GM21529 (cell line): ENCODE measurements at regions not wholly inside any gene's neighbourhood (a gene's known extent, or its start where the extent isn't known, plus 50 kb on each side); places are given as distances from the start of the nearest gene placed in this dataset.
"Not testable (repeated sequence)": the region's sequence is repeated elsewhere in the genome, so short reads cannot be mapped to it uniquely, and the experiment has no call there.

Experiments used
- ATAC-seq: cut with Tn5 transposase; IDR thresholded peaks from one replicate; pipeline ENCODE4 v1.9.1; 2021; ENCODE audit not compliant: unreplicated experiment

DNA sequence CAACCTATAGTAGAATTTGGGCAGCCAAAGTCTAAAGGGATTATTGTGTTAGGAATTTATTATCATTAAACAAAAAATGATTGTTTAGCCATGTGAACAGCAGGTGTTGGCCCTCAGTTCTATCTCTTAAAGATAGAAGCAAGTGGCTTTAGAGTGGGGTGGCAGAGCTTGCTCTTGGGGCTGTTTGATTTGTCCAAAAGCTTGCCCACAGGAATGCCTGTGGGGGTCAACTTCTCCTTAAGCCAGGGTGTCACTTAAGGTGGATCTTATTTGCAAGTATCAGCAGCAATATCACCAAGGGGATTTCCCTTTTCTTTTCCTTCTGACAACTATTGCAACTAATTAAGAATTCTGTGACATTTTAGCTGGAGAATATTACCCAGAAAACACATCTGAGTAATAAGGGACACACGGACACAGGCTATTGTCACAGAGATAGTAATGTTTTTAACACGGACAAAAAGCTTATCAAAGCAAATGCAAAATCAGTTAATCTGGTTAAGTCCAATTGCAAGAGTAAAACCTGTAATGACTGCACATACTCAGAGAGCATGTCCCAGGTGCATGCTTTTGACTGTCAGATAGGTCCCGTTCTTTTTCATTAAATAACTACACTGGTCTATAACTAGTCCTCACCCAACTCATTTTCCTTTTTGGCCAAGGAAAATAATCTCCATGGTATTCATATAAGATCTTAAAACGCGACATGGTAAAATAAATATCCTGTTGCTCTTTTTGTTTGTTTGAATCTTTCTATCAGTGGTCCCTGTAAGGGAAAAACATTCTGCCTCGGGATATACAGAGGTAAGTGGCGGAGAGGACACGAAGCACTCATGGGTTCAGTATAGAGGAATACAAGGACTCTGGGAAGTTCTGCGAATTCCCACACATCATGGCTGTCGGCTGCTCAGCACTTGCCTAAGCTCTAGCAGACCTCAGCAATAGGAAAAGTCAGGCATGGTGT is 172.1 kb upstream of the RFC3 start:
- ATAC-seq = no peak

DNA sequence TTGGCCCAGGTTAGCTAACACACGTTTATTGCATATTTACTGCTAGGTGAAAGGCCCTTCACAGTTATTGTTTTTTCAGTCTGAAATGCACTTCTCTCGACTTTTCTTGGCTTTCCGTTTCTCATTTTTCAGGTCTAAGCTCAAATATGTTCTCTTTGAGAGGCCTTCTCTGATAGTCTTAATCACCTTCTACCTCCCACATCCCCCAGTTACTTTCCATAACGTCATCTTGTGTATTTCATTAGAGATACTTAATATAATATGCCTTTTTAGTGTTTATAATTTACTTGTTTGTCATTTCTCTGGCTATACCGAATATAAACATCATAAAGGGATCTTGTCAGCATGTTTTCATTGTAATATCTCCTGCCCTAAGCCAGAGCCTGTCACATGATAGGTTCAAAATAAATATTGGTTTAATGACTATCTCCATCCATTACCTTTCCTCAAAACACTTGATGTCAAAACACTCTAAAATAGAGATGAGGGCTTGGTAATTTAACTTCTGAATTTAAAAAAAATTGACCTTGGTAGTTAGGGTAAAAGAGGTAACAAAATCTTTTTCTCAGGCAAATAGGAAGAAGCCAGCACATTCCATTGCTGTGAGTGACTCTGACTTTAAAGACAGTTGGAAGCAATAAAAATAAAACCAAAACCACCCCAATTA is 168.6 kb upstream of the RFC3 start:
- no peak for ATAC-seq

DNA sequence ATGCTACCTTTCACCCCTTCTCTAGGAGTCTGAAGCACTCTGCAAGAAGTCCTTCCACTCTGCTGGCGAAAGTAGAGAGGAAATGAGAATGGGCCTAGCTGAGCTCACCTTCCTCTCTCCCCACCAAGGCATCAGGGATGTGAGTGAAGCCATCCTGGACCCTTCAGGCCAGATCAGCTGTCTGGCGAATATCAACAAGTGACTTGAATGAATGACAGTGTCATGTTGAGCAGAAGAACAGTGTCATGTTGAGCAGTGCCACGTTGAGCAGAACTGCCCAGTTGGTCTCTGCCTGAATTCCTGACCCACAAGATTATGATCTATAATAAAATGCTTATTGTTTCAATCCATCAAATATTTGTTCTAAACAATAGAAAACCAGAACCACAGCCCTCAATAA is 166.2 kb upstream of the RFC3 start:
- no peak for ATAC-seq

DNA sequence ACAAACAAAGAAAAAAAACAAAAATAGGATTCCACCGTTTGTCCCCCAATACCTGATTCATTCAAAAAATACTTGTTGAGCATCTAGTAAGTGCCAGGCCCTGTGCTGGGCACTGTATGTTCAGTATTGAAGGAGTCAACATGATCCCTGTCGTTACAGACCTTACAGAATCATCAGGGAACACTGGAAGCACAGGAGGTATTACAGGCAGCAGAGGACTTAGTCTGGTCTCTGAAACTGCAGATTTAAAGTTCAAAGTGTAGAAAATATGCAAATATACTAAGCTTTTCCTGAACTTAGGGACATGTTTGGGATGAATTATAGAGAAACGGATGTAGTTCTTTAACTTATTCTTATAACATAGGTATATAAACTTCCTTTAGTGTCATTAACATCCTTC is 160.7 kb upstream of the RFC3 start:
- no peak for ATAC-seq

DNA sequence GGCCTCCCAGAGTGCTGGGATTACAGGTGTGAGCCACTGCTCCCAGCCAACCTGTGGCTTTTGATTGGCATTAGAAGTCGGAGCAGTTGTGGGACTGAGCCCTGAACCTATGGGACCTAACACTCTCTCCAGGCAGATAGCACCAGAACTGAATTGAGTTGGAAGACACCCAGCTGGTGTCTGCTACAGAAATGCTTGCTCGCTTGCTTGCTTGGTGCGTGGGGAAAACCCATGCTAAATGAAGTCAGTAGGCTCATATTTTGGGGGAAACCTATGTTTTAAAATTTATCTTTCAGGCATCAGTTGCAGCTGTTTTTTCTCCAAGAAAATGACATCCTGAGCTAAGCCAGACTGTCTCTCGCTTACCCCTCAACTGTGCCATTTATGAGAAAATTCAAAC is 158.5 kb upstream of the RFC3 start:
- no peak for ATAC-seq

DNA sequence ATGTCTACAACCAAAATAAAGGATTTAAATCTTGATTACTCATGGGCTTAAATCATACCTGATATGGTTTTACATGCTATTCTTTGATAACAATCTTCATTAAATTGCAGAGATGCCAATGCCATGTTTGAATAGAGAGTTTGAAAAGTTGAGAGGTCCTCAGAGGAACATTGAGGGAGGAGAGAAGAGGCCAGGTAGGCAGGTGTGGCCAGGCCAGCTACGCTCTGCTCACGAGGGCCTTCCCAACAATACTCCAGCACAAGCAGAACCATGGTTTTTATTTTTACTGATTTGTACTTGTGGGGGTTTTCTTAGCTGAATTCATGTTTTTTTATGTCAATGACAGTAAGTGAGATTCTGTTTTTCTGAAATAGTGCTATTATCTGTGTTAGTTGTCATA is 158.1 kb upstream of the RFC3 start:
- no peak for ATAC-seq

DNA sequence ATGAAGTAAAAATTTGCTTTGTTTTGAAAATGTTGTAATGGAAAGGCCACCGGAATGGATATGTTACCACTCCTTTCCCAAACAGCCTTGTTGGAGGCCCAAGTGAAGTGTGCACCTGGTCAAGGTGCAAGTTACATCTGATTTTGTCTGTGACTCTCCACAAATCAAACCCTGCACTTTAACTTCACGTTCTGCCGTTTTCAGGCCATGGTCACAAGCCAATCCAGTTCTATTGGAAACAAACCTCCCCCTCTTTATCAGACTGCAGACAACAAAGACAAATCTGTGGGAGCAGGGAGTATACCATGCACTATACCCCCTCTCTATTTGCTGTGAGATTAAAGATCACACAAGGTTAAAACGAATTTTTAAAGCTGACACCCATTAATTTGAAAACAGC is 155.6 kb upstream of the RFC3 start:
- ATAC-seq = no peak

DNA sequence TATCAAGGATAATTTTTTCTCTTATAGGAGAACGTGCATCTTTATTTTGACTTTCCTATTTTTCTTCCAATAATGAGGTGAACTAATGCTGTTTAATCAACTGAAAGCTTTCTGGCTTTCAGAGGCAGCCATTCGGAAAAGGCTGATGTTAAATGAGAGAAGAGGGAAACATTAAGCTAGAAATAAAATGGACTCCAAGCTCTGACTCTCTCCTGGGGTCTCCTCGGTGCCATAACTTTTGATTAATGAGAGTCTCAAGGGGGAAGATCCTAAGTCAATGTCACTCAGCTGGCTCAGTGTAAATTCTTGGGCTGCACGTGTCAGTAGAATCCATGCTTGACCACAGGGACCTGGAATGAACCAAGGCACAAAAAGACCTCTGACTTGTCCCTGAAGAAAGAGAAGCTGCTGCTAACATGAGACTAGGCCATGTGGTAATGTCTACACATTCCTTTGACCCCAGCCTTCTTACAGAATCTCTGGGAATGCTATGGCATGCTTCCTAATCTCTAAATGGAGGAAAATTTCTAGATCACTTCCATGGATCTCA is 152.2 kb upstream of the RFC3 start:
- ATAC-seq = no peak

DNA sequence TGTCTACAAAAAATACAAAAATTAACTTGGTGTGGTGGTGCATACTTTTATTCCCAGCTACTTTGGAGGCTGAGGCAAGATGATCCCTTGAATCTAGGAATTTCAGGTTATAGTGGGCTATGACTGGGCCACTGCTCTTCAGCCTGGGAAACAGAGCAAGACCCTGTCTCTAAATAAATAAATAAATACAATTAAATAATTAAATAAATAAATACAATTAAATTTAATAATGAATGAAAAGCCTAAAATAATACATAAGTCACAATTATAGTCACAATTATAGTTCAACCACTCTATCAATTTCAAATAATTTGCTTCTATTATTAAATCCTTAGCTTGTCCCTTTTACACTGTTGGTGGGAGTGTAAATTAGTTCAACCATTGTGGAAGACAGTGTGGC is 146.4 kb upstream of the RFC3 start:
- ATAC-seq = no peak

DNA sequence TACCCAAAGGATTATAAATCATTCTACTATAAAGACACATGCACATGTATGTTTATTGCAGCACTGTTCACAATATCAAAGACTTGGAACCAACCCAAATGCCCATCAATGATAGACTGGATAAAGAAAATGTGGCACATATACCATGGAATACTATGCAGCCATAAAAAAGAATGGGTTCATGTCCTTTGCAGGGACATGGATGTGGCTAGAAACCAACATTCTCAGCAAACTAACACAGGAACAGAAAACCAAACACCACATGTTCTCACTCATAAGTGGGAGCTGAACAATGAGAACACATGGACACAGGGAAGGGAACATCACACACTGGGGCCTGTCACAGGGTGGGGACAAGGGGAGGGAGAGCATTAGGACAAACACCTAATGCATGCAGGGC is 145.9 kb upstream of the RFC3 start:
- ATAC-seq = not testable (repeated sequence)

DNA sequence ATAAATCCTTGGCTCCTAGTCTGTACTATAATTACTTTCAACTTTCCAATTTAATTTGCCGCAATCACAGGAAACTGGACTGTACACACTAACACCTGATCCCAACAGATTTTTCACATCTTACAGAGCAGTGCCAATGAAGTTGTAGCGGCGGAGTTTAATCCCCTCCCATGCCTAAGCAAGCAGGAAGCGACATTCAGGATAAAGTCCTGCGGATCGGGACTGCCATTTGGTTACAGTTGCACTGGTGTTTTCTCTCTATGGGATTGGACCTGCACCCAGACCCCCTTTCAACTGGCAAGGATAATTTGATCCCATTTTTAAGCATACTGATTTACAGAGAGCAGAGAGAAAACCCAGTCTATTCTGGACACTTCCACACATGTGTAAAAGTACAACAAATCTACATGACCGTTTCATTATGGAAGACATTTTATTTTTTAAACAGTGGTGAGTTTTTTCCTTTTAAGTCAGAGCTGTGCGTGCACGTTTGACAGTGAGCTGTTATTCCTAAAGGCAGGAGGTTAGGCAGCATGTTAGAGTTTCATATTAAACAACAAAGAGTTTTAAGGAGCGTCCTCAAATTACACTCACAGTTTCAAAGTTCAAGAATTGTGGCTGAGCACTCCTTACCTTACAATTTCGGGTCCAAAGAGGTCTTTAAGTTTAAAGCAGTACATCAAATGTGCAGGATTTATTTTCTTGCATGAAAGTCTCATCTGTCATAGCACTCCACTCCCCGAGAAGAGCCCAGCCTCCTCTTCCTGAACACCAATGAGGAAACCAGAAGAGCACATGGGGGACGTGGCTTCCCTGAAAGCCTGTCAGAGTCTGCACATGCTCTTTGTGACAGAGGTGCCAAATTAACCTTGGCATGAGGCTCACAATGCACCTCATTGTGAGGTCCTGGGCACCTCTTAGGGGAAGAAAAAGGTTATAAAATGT is 141.6 kb upstream of the RFC3 start:
- no peak for ATAC-seq

DNA sequence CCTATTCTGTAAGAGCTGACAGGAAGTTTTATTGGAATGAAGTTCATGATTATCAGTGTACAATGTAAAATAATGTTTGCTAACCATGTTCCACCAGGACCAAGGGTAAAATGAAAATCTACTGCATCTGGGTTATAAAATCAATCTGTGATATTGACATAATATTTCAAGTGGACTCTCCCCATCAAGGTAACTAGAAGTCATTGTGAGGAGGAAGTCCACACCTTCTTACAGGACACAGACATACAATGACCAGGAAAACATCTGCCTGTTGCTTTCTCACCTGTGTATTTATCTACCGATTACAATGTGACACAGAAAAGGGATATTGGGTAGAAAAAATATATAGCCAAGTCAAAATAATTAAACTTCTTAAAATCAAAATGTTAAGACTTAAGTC is 140.7 kb upstream of the RFC3 start:
- ATAC-seq = no peak

DNA sequence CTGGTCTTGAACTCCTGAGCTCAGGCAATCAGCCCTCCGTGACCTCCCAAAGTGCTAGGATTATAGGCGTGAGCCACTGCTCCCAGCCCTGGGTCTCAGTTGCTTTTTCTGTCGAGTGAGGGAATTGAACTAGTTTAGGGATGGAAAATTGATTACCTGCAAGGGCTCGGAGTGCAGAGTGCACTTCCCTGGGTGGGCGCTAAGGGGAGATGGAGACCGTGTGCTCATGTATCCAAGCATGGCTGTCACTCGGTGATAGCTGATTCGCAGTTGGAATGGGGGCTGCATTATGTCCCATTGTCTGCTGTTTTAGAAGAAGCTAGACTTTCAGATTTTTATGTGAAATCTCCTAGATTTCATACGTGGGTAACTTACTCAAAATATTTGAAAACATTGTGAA is 139.9 kb upstream of the RFC3 start:
- no peak for ATAC-seq

DNA sequence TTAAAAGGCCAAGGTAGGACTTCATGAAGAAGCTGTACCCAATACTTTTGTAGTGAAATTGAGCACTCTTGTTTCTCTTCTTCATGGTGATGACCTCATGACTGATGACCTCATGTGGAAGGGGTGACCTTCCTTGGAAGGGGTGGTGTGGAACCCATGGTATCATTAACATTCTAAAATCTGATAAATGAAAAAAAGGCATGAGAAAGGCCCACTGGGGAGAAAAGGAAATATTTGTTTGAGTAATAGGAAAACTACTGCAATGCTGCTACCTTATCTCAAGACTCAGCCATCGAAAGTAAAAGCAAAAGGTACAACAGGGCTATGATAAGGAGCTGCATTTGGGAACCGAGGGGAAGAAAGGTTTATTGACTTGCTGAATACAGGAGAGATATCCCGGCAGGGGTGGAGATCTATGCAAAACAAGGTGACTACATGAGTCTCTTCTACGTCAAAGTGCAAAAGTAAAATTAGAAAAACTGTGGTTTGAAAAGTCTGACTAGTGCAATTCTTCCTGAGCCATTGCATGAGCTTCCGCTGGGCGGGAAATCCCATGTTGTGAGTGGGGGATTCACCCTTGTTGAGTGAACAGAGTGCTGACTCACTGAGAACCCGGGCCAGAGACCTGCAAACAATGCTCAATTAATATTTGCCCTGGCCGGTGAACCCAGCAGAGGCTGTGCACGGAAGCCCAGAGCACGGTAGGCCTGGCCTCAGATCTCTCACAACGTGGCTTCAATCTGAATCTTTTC is 138.9 kb upstream of the RFC3 start:
- peak; percentile 95 for ATAC-seq

DNA sequence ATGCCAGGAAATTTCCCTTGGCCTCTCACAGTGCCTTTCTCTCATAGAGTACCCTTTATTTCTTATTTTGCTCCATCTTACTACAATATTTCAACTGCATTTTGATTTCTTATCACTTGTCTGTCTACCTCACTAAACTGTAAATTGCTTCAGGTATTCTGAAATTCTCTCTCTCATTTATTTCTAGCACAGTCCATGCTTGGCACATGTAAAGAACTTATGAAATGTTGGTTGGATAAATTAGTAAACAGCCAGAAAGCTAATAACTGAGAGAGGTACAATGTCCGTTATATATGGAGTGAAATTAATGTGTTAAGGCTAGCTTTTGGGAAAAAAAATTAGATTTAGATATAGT is 138.3 kb upstream of the RFC3 start:
- ATAC-seq = no peak

DNA sequence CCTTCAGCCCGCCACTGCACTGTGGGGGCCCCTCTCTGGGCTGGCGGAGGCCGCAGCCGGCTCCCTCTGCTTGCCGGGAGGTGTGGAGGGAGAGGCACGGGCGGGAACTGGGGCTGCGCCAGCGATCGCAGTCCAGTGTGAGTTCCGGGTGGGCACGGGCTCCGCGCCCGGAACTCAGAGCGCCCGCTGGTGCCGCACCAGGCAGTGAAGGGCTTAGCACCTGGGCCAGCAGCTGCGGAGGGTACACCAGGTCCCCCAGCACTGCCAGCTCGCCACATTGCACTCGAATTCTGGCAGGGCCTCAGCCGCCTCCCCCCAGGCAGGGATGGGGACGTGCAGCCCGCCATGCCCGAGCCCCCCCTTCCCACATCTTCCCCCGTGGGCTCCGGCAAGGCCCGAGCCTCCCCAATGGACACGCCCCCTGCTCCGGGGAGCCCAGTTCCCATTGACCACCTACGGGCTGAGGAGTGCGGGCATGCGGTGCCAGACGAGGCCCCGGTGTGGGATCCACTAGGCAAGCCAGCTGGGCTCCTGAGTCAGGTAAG is 135.9 kb upstream of the RFC3 start:
- no peak for ATAC-seq

DNA sequence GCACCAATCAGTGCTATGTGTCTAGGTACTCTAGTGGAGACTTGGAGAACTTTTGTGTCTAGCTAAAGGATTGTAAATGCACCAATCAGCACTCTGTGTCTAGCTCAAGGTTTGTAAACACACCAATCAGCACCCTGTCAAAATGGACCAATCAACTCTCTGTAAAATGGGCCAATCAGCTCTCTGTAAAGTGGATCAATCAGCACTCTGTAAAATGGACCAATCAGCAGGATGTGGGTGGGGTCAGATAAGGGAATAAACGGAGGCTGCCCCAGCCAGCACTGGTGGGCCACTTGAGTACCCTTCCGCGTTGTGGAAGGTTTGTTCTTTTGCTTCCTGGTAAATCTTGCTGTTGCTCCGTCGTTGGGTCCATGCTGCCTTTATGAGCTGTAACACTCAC is 135.3 kb upstream of the RFC3 start:
- ATAC-seq = not testable (repeated sequence)

DNA sequence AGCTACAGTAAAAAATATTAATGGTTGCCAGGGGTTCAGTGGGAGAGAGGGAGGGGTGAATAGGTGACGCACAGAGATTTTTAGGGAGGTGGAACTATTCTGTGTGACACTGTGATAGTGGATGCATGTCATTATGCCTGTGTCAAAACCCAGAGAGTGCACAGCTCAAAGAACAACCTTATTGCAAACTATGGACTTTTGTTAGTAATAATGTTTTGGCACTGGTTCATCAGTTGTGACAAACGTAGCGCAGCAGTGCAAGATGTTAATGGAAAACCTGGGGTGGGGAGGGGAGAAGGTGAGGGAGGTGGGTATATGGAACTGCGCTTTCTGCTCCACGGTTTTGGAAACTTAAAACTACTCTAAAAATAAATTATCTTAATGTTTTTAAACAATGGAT is 134.6 kb upstream of the RFC3 start:
- ATAC-seq = no peak

DNA sequence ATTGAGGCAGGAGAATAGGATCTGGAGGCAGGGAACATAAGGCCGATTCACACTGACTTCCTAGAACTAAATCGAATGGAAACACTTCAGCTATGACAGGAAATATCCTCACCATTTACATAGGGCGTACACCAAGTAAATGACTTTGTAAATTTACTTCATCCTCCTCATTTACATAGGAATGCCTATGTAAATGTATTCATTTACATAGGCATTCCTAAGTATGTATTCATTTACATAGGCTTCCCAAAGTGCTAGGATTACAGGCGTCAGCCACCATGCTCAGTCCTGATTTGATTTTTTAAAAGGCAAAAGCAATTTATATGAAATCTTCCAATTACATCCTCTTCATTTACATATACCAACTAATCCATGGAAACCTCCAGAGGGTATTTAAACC is 133.1 kb upstream of the RFC3 start:
- ATAC-seq = no peak
